Hepatocyte (in vitro differentiated cells): ENCODE measurements at regions not wholly inside any gene's neighbourhood (a gene's known extent, or its start where the extent isn't known, plus 50 kb on each side); places are given as distances from the start of the nearest gene placed in this dataset.
"Not testable (repeated sequence)": the region's sequence is repeated elsewhere in the genome, so short reads cannot be mapped to it uniquely, and the experiment has no call there.

Source experiments
- DNase-seq: peaks from one replicate; pipeline ENCODE4 v3.0.0-alpha.2; 2016; ENCODE audit warnings: low spot score
- H2AFZ ChIP-seq: fragments of 200-600 bp; sonication (generic); 2 replicates; pipeline ENCODE4 v1.6.0; 2016; ENCODE audit warnings: antibody characterized with exemption, mild to moderate bottlenecking
- H3K27ac ChIP-seq: fragments of 200-600 bp; sonication (generic); 2 replicates; pipeline ENCODE4 v1.5.1; 2016; ENCODE audit warnings: mild to moderate bottlenecking
- H3K27me3 ChIP-seq: fragments of 200-600 bp; sonication (generic); 2 replicates; pipeline ENCODE4 v1.6.1; 2016
- H3K36me3 ChIP-seq: fragments of 200-600 bp; sonication (generic); replicated peaks from 2 replicates; pipeline ENCODE4 v1.5.1; 2016; ENCODE audit warnings: low read depth; ENCODE audit not compliant: insufficient read depth
- H3K4me1 ChIP-seq: fragments of 200-600 bp; sonication (generic); 2 replicates; pipeline ENCODE4 v1.5.1; 2016; ENCODE audit warnings: mild to moderate bottlenecking, moderate library complexity; ENCODE audit not compliant: insufficient read depth
- H3K4me2 ChIP-seq: fragments of 200-600 bp; sonication (generic); 2 replicates; pipeline ENCODE4 v1.6.0; 2016
- H3K4me3 ChIP-seq: fragments of 200-600 bp; sonication (generic); 2 replicates; pipeline ENCODE4 v1.5.1; 2016; ENCODE audit warnings: mild to moderate bottlenecking
- H3K79me2 ChIP-seq: fragments of 200-600 bp; sonication (generic); 2 replicates; pipeline ENCODE4 v1.6.0; 2017; ENCODE audit warnings: mild to moderate bottlenecking
- H3K9me2 ChIP-seq: fragments of 200-600 bp; sonication (generic); replicated peaks from 2 replicates; pipeline ENCODE4 v1.6.0; 2017; ENCODE audit warnings: mild to moderate bottlenecking; ENCODE audit not compliant: insufficient read depth
- H3K9me3 ChIP-seq: fragments of 200-600 bp; sonication (generic); 2 replicates; pipeline ENCODE4 v1.5.1; 2016; ENCODE audit warnings: low read depth, mild to moderate bottlenecking
- H4K20me1 ChIP-seq: fragments of 200-600 bp; sonication (generic); 2 replicates; pipeline ENCODE4 v1.6.0; 2016; ENCODE audit warnings: mild to moderate bottlenecking; ENCODE audit not compliant: insufficient read depth, poor library complexity, severe bottlenecking
- EZH2 ChIP-seq: fragments of 200-600 bp; sonication (generic); IDR thresholded peaks from 2 replicates; pipeline ENCODE4 v1.6.1; 2016; ENCODE audit warnings: antibody characterized with exemption, mild to moderate bottlenecking, borderline replicate concordance
- EZH2phosphoT487 ChIP-seq: fragments of 200-600 bp; sonication (generic); IDR thresholded peaks from one replicate; pipeline ENCODE4 v1.6.1; 2018; ENCODE audit warnings: antibody characterized with exemption, mild to moderate bottlenecking, low read depth, moderate library complexity; ENCODE audit not compliant: unreplicated experiment, severe bottlenecking
- WGBS: methylation state at CpG from one replicate; pipeline ENCODE4 v1.1.6; 2016; ENCODE audit warnings: low lambda C conversion rate; ENCODE audit errors: missing lambda C conversion rate; 5-methylcytosine and 5-hydroxymethylcytosine counted together
- TF ChIP-seq, protein P1 (sequence below): fragments of 200-600 bp; sonication (generic); IDR thresholded peaks from 2 replicates; pipeline ENCODE4 v1.5.1; 2016; ENCODE audit warnings: antibody characterized with exemption, mild to moderate bottlenecking; ENCODE audit not compliant: poor library complexity

DNA sequence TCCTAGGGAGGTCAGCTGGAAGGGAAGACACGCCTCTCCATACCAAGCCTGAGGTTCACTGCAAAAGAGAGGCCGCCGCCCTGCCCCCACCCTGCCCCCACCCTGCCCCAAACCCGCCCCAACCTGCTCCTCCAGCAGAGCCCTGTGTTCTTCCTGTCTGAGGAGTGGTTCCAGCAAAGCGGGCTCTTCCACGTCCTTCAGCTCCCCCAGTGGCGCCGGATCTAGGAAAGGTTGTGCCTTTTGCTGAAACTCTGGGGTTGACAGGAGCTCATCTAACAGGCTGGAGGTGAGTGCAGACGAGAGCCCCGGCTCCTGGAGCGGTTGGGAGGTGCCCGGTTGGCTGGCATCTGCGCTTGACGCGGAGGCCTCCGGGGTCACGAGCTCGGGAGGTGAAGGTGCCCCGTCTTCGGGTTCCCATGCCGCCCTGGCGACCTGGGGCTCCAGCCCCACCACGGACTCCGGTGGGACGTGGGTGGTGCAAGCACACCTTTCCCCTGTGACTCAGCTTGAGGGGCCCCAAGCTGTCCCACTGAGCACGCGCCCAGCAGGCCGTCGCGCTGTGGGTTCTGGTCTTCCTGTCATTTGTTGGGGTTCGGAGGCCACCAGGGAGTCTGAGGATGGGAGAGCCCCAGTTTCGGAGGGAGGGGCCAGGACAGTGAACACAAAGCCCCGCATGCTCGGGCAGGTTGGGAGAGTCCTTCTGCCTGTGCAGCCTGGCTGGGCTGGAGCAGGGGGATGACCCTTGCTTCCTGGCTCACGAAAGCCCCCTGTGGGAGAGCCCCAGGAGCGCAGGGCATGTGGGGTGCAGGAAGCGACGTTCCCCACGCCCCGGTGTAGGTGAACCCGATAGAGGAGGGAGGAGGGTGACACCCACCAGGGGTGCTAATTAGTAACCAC lies 1467.1 kb downstream of the FOXD4L5 start:
- H3K4me2 ChIP-seq = peak overlapping the region; percentile 65
- H3K9me2 ChIP-seq = no peaks in the 10 kb centered on the region
- peak; percentile 60 for DNase-seq
- no peak overlapping the region for H3K4me3 ChIP-seq
- H2AFZ ChIP-seq = no peak overlapping the region
- H4K20me1 ChIP-seq = no peaks in the 10 kb centered on the region
- H3K79me2 ChIP-seq = no peaks in the 10 kb centered on the region
- WGBS = 37% methylated on average over 39 of the region's 41 CpGs
- H3K9me3 ChIP-seq = peaks cover 3% of the 10 kb centered on the region
- H3K27ac ChIP-seq = no peak overlapping the region
- H3K27me3 ChIP-seq = no peaks in the 10 kb centered on the region
- H3K4me1 ChIP-seq = no peaks in the 10 kb centered on the region
- no peaks in the 10 kb centered on the region for H3K36me3 ChIP-seq
- no peak for TF ChIP-seq EZH2phosphoT487
- TF ChIP-seq EZH2 = no peak
- TF ChIP-seq, protein P1, sequence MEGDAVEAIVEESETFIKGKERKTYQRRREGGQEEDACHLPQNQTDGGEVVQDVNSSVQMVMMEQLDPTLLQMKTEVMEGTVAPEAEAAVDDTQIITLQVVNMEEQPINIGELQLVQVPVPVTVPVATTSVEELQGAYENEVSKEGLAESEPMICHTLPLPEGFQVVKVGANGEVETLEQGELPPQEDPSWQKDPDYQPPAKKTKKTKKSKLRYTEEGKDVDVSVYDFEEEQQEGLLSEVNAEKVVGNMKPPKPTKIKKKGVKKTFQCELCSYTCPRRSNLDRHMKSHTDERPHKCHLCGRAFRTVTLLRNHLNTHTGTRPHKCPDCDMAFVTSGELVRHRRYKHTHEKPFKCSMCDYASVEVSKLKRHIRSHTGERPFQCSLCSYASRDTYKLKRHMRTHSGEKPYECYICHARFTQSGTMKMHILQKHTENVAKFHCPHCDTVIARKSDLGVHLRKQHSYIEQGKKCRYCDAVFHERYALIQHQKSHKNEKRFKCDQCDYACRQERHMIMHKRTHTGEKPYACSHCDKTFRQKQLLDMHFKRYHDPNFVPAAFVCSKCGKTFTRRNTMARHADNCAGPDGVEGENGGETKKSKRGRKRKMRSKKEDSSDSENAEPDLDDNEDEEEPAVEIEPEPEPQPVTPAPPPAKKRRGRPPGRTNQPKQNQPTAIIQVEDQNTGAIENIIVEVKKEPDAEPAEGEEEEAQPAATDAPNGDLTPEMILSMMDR = no peak

DNA sequence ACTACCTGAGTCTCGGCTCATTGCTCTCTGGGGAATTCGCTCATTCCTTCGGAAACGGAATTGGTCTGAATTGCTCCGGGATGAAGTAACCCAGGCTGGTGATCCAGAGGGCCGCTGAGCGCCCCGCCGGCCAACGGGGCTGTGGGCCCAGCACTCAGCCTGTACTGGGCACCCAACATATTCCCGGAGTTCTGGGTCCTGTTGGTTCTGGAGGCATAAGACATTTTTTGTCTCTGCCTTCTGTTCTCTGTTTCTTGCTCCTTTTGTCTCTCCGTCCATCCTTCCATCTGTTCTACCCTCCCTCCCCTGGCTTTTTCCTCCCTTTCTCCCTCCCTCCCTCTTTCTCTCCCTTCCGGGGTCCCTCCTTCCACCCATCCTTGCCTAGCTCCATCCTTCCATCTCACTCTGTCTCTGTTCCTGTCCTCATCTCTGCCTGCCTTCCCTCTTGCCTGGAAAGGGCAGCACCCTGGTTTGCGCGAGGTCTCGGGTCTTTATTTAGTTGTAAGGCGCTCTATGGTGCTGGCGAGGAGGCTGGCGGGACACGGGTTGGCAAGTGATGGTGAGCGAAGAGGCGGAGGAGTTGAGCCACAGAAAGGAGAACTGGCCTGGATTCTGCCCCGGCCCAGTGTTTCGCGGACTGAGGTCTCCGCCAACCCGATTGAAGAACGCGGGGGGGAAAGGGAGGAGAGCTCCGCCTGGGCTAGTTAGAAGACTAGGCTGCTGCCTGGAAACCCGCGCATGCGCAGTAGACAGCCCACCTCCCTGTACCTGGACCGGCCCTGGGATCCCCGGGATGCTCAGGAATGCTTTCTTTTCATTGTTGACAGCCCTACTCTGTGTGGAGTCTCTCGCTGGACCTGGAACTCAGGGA lies 1468.0 kb downstream of the FOXD4L5 start:
- Histone ChIP-seq H3K4me1 (no peaks in the 10 kb centered on the region), H4K20me1 (no peaks in the 10 kb centered on the region), H3K79me2 (no peaks in the 10 kb centered on the region), H3K27ac (no peak overlapping the region), H3K27me3 (no peaks in the 10 kb centered on the region), H3K9me3 (peaks cover 3% of the 10 kb centered on the region), H3K9me2 (no peaks in the 10 kb centered on the region), H3K4me3 (no peak overlapping the region), H3K4me2 (peak overlapping the region; percentile 73), H2AFZ (no peak overlapping the region), H3K36me3 (no peaks in the 10 kb centered on the region)
- DNase-seq = peak; percentile 91
- 29% methylated on average over 36 of the region's 36 CpGs for WGBS
- TF ChIP-seq EZH2 = no peak
- TF ChIP-seq EZH2phosphoT487 = no peak
- TF ChIP-seq, protein P1 = no peak

DNA sequence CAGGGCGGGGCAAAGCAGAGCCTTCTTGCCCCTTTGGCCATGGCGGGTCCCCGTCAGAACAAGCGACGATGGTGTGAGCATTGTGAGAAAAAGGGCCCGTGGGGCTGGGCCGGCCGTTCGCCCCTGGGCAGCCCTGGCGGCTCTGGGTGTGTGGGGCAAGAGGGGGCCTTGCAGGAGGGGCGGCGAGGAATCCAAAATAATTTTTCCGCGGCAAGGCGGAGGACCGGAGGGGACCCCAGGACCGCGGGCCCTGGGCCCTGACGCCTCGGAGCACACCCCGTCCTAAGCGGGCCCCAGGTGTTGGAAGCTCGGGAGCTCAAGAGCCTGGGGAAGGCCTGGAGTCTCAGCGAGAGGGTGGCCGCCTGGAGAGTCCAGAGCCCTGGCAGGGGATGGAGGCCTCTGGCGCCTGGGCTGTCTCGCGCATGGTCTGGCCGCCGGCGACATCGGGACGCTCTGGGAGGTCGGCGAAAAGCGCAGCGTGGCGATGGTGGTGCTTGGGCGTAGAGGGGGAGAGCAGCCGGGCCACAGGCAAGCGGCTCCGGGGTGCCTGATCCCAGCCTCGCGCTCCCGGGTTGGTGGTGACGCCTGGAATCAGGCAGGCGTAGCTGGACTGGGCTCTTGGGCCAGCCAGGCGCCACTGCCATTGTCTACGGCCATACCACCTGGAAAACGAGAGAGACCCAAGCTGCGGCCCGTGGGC lies 1469.9 kb downstream of the FOXD4L5 start:
- H3K79me2 ChIP-seq, H2AFZ ChIP-seq, H3K27me3 ChIP-seq, H3K4me2 ChIP-seq, H4K20me1 ChIP-seq, H3K4me3 ChIP-seq, H3K4me1 ChIP-seq, H3K9me3 ChIP-seq, DNase-seq, H3K9me2 ChIP-seq, H3K27ac ChIP-seq, H3K36me3 ChIP-seq: not testable (repeated sequence)
- WGBS = 90% methylated on average over 27 of the region's 52 CpGs

DNA sequence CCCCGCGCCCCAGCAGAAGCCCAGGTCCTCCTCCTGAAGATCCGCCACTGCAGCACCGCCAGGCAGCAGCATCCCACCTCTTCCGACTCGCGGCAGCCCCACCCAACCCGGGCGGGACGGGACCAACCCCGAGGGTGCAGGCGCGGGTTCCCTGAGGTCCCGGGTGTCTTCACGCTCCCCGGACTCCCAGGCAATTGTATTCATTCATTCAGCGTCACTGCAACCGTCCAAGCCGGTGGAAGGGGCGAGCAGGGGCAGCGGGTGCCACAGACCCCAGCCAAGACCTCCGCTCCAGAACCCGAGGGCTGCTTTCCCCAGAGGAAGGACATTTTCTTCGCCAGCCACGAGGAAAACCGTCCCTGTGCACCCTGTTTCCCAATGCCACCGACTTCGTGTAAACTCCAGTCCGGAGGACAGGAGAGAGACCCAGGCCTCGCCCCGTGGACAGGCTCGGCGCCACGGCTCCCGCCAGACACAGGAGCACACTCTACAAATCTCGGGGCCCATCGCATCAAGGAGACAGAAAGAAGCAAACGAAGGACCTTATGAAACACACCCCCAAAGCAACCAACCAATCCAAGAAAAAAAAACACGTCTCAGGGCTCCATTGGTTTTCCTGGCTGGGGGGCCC lies 1471.5 kb downstream of the FOXD4L5 start:
- not testable (repeated sequence) for H3K4me1 ChIP-seq, H3K36me3 ChIP-seq, H3K4me3 ChIP-seq, H2AFZ ChIP-seq, H4K20me1 ChIP-seq, H3K79me2 ChIP-seq, H3K9me3 ChIP-seq, H3K9me2 ChIP-seq, DNase-seq, H3K27me3 ChIP-seq, H3K27ac ChIP-seq
- 71% methylated on average over 35 of the region's 39 CpGs for WGBS
- H3K4me2 ChIP-seq = peak overlapping the region; percentile 73

DNA sequence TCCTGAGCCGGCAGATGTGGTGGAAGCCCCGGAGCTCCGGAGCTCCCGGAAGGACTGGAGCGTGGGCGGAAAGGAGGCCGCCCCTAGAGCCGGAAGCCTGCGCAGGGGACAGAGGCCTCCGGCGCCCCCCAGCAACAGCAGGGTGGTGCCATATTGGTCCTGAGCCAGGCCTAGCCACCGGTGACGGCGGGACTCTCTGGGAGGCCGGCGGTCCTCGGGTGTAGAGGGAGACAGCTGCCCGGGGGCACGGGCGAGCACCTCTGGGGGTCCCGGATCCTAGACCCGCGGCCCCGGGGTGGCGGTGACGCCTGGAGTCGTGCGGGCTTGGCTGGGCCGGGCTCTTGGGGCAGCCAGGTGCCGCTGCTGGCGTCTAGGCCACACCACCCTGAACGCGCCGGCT lies 1472.2 kb downstream of the FOXD4L5 start:
- H3K79me2 ChIP-seq, H3K36me3 ChIP-seq, H3K4me2 ChIP-seq, H2AFZ ChIP-seq, H3K27me3 ChIP-seq, H3K4me3 ChIP-seq, DNase-seq, H3K9me2 ChIP-seq, H4K20me1 ChIP-seq, H3K9me3 ChIP-seq, H3K4me1 ChIP-seq, H3K27ac ChIP-seq: not testable (repeated sequence)
- 90% methylated on average over 33 of the region's 34 CpGs for WGBS

DNA sequence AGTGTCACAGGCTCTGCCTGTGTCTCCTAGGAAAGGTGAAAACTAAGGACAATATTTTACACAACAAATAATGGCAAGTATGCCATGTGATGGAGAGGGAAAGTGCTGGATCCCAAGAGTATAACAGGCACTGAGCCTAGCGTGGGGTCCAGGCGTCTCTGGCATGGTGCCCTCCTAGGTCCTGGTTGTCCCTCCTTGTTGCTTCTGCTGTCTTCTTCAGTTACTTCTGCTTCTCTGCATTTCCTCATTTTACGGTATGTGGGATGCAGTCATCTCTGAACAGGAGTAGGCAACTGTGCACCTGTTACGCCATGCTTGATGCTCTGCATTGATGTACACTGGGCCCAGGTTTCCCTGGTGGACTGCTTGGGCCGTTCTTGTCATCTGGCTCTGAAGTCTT lies 1480.8 kb downstream of the FOXD4L5 start:
- not testable (repeated sequence) for DNase-seq, H3K9me2 ChIP-seq, H3K27me3 ChIP-seq, H4K20me1 ChIP-seq, H3K27ac ChIP-seq, H3K79me2 ChIP-seq, H3K4me2 ChIP-seq, H2AFZ ChIP-seq, H3K36me3 ChIP-seq, H3K4me1 ChIP-seq, H3K9me3 ChIP-seq, H3K4me3 ChIP-seq
- 57% methylated on average over 5 of the region's 5 CpGs for WGBS
